ENCODE measurements at regions not wholly inside any gene's neighbourhood (a gene's known extent, or its start where the extent isn't known, plus 50 kb on each side); places are given as distances from the start of the nearest gene placed in this dataset.

DNA sequence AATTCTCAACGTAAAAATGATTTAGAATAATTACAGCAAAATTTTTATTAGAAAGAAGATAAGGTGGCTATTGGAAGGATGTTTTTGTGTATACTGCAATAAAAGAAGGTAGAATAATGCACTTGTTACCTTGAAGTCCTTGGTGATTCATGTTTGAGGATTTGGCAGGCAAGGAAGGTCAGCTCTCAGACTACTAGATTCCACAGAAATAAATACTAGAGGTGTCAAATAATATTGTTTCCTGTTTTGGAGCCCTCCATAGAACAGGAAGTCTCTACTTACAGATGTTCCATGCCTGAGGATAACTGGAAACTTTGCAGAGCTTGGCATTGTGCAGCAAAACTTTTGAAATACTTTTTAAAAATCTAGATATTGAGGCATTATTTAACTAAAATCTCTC lies 284.3 kb upstream of the SYT1 start:
- FAIRE-seq, result no peak

DNA sequence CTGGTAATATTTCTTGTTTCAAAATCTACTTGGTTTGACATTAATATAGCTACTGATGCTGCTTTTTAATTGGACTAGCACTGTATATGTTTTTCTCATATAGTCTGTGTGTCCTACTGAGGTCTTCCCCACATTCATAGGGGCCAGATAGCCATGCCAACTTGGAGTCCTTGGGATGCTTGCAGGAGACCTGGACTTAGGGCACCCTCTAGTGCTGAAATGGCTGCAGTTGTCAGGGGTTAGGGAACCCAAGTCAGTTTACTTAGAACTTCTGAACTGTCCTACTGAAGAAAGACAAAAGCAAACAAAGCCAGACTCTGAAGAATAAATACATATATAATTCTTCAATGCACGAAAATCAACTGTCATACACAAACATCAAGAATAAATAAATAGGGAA lies 279.9 kb upstream of the SYT1 start:
- FAIRE-seq (no peak), DNase-seq (ENCODE audit: insufficient read length, low spot score) (no peak)
- TF ChIP-seq SPI1 (IDR thresholded peaks at IDR 0.05; ENCODE audit: low read depth, low read length) (no peak), PAX5 (IDR thresholded peaks at IDR 0.05; ENCODE audit: insufficient read depth, low read length, severe bottlenecking) (no peak), POLR2A (IDR thresholded peaks at IDR 0.05; ENCODE audit: low read depth, low read length) (no peak), TAF1 (IDR thresholded peaks at IDR 0.05; ENCODE audit: low read depth, low read length) (no peak), POU2F2 (IDR thresholded peaks at IDR 0.05; ENCODE audit: low read depth, low read length) (no peak), POLR2AphosphoS5 (IDR thresholded peaks at IDR 0.05; ENCODE audit: low read depth, low read length) (no peak)

More for the DNA sequence above, 284.3 kb upstream of the SYT1 start:
- no peak for TF ChIP-seq PAX5 (IDR thresholded peaks at IDR 0.05; ENCODE audit: insufficient read depth, low read length, severe bottlenecking)
- TF ChIP-seq SPI1 (IDR thresholded peaks at IDR 0.05; ENCODE audit: low read depth, low read length), result no peak
- TF ChIP-seq POLR2A (IDR thresholded peaks at IDR 0.05; ENCODE audit: low read depth, low read length), result no peak
- TF ChIP-seq POU2F2 (IDR thresholded peaks at IDR 0.05; ENCODE audit: low read depth, low read length), result no peak
- no peak for TF ChIP-seq TAF1 (IDR thresholded peaks at IDR 0.05; ENCODE audit: low read depth, low read length)
- no peak for TF ChIP-seq POLR2AphosphoS5 (IDR thresholded peaks at IDR 0.05; ENCODE audit: low read depth, low read length)
- no peak for DNase-seq (ENCODE audit: insufficient read length, low spot score)

- DNase-seq (ENCODE audit: insufficient read length, low spot score), result no peak
- no peak for FAIRE-seq
- TF ChIP-seq POLR2AphosphoS5 (IDR thresholded peaks at IDR 0.05; ENCODE audit: low read depth, low read length) (no peak), PAX5 (IDR thresholded peaks at IDR 0.05; ENCODE audit: insufficient read depth, low read length, severe bottlenecking) (no peak), TAF1 (IDR thresholded peaks at IDR 0.05; ENCODE audit: low read depth, low read length) (no peak), POLR2A (IDR thresholded peaks at IDR 0.05; ENCODE audit: low read depth, low read length) (no peak), POU2F2 (IDR thresholded peaks at IDR 0.05; ENCODE audit: low read depth, low read length) (no peak), SPI1 (IDR thresholded peaks at IDR 0.05; ENCODE audit: low read depth, low read length) (no peak)
Observed at GRCh38 chr12:78585132-78585531, 279.4 kb upstream of the SYT1 start.

DNA sequence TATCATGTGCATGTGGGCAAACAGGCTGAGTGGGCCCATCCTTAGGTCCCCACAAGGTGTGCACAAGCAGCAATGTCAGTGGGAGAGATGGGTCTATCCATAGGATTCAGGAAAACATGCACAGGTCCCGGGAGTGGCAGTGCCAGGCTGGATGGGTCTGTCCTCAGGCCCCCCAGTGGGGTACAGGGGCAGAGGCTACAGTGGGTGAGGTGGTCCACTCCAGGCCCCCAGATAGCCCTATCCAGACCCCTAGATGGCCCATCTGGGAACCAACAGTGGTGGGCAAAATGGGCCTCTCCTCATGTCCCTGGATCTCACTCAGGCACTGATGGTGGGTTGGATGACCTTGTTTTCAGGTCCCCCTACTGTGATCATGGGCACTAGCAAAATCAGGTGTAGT lies 277.8 kb upstream of the SYT1 start:
- FAIRE-seq (no peak), DNase-seq (ENCODE audit: insufficient read length, low spot score) (no peak)
- no peak for TF ChIP-seq TAF1 (IDR thresholded peaks at IDR 0.05; ENCODE audit: low read depth, low read length)
- TF ChIP-seq POLR2AphosphoS5 (IDR thresholded peaks at IDR 0.05; ENCODE audit: low read depth, low read length), result no peak
- no peak for TF ChIP-seq POLR2A (IDR thresholded peaks at IDR 0.05; ENCODE audit: low read depth, low read length)

- TF ChIP-seq POLR2A (IDR thresholded peaks at IDR 0.05; ENCODE audit: low read depth, low read length) (no peak), PAX5 (IDR thresholded peaks at IDR 0.05; ENCODE audit: insufficient read depth, low read length, severe bottlenecking) (no peak), POU2F2 (IDR thresholded peaks at IDR 0.05; ENCODE audit: low read depth, low read length) (no peak), SPI1 (IDR thresholded peaks at IDR 0.05; ENCODE audit: low read depth, low read length) (no peak)
- FAIRE-seq (no peak), DNase-seq (ENCODE audit: insufficient read length, low spot score) (no peak)
Observed at GRCh38 chr12:78599366-78599765, 265.2 kb upstream of the SYT1 start.

DNA sequence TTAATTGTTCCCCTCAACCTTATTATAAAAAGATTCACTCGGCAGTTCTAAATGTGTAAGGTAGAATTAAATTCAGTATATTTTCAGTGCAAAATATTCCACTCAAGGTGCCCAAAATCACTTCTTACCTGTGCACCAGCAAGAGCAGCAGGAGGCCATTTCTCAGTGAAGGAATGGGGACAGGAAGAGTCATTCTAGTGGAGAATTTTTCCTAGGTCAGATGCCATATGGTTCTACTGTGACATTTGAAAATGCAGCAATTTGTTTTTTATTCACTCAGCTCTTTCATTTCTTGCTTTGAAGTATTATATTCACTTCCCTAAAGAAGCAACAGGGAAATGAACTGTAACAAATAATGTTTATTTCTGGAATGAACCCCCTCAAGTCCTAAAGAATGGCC lies 264.0 kb upstream of the SYT1 start:
- no peak for TF ChIP-seq POLR2AphosphoS5 (IDR thresholded peaks at IDR 0.05; ENCODE audit: low read depth, low read length)
- no peak for TF ChIP-seq SPI1 (IDR thresholded peaks at IDR 0.05; ENCODE audit: low read depth, low read length)
- TF ChIP-seq PAX5 (IDR thresholded peaks at IDR 0.05; ENCODE audit: insufficient read depth, low read length, severe bottlenecking), result no peak
- no peak for TF ChIP-seq POLR2A (IDR thresholded peaks at IDR 0.05; ENCODE audit: low read depth, low read length)
- TF ChIP-seq POU2F2 (IDR thresholded peaks at IDR 0.05; ENCODE audit: low read depth, low read length), result no peak
- TF ChIP-seq TAF1 (IDR thresholded peaks at IDR 0.05; ENCODE audit: low read depth, low read length), result no peak
- no peak for FAIRE-seq
- DNase-seq (ENCODE audit: insufficient read length, low spot score), result no peak

GRCh38 chr12:78611504-78611903 lies 253.1 kb upstream of the SYT1 start:
- DNase-seq (ENCODE audit: insufficient read length, low spot score) (no peak), FAIRE-seq (no peak)
- no peak for TF ChIP-seq POLR2AphosphoS5 (IDR thresholded peaks at IDR 0.05; ENCODE audit: low read depth, low read length)
- no peak for TF ChIP-seq POLR2A (IDR thresholded peaks at IDR 0.05; ENCODE audit: low read depth, low read length)
- no peak for TF ChIP-seq POU2F2 (IDR thresholded peaks at IDR 0.05; ENCODE audit: low read depth, low read length)
- TF ChIP-seq SPI1 (IDR thresholded peaks at IDR 0.05; ENCODE audit: low read depth, low read length), result no peak
- TF ChIP-seq PAX5 (IDR thresholded peaks at IDR 0.05; ENCODE audit: insufficient read depth, low read length, severe bottlenecking), result no peak
- TF ChIP-seq TAF1 (IDR thresholded peaks at IDR 0.05; ENCODE audit: low read depth, low read length), result no peak

GRCh38 chr12:78612190-78612589 lies 252.4 kb upstream of the SYT1 start:
- DNase-seq (ENCODE audit: insufficient read length, low spot score), result no peak
- FAIRE-seq, result no peak
- TF ChIP-seq SPI1 (IDR thresholded peaks at IDR 0.05; ENCODE audit: low read depth, low read length) (no peak), POLR2A (IDR thresholded peaks at IDR 0.05; ENCODE audit: low read depth, low read length) (no peak), POU2F2 (IDR thresholded peaks at IDR 0.05; ENCODE audit: low read depth, low read length) (no peak), POLR2AphosphoS5 (IDR thresholded peaks at IDR 0.05; ENCODE audit: low read depth, low read length) (no peak), TAF1 (IDR thresholded peaks at IDR 0.05; ENCODE audit: low read depth, low read length) (no peak), PAX5 (IDR thresholded peaks at IDR 0.05; ENCODE audit: insufficient read depth, low read length, severe bottlenecking) (no peak)

GRCh38 chr12:78617683-78618082 lies 246.9 kb upstream of the SYT1 start:
- TF ChIP-seq POU2F2 (IDR thresholded peaks at IDR 0.05; ENCODE audit: low read depth, low read length) (no peak), PAX5 (IDR thresholded peaks at IDR 0.05; ENCODE audit: insufficient read depth, low read length, severe bottlenecking) (no peak), POLR2AphosphoS5 (IDR thresholded peaks at IDR 0.05; ENCODE audit: low read depth, low read length) (no peak), POLR2A (IDR thresholded peaks at IDR 0.05; ENCODE audit: low read depth, low read length) (no peak), TAF1 (IDR thresholded peaks at IDR 0.05; ENCODE audit: low read depth, low read length) (no peak), SPI1 (IDR thresholded peaks at IDR 0.05; ENCODE audit: low read depth, low read length) (no peak)
- DNase-seq (ENCODE audit: insufficient read length, low spot score) (no peak), FAIRE-seq (no peak)

GRCh38 chr12:78622529-78623195 lies 241.9 kb upstream of the SYT1 start:
- DNase-seq (ENCODE audit: insufficient read length, low spot score) (no peak), FAIRE-seq (no peak)
- TF ChIP-seq POLR2AphosphoS5 (IDR thresholded peaks at IDR 0.05; ENCODE audit: low read depth, low read length) (no peak), PAX5 (IDR thresholded peaks at IDR 0.05; ENCODE audit: insufficient read depth, low read length, severe bottlenecking) (no peak), TAF1 (IDR thresholded peaks at IDR 0.05; ENCODE audit: low read depth, low read length) (no peak), SPI1 (IDR thresholded peaks at IDR 0.05; ENCODE audit: low read depth, low read length) (no peak), POU2F2 (IDR thresholded peaks at IDR 0.05; ENCODE audit: low read depth, low read length) (no peak), POLR2A (IDR thresholded peaks at IDR 0.05; ENCODE audit: low read depth, low read length) (no peak)

Measured in GM12891 (cell line).